HG03196 (cell line): ENCODE measurements at regions not wholly inside any gene's neighbourhood (a gene's known extent, or its start where the extent isn't known, plus 50 kb on each side); places are given as distances from the start of the nearest gene placed in this dataset.
"Not testable (repeated sequence)": the region's sequence is repeated elsewhere in the genome, so short reads cannot be mapped to it uniquely, and the experiment has no call there.

Source experiments
- ATAC-seq: cut with Tn5 transposase; IDR thresholded peaks from one replicate; pipeline ENCODE4 v1.9.1; 2021; ENCODE audit not compliant: unreplicated experiment

GRCh38 chr7:91355695-91356435, 91.6 kb downstream of the FZD1 start:
- no peak for ATAC-seq

GRCh38 chr7:91356915-91357314, 92.7 kb downstream of the FZD1 start:
- ATAC-seq: no peak

GRCh38 chr7:91357379-91357778, 93.1 kb downstream of the FZD1 start:
- no peak for ATAC-seq

GRCh38 chr7:91357901-91358300, 93.7 kb downstream of the FZD1 start:
- no peak for ATAC-seq

- no peak for ATAC-seq
Measured at GRCh38 chr7:91358303-91358702, 94.1 kb downstream of the FZD1 start.

- ATAC-seq: not testable (repeated sequence)
Measured at GRCh38 chr7:91365097-91365496, 100.9 kb downstream of the FZD1 start.

GRCh38 chr7:91366091-91366490, 101.9 kb downstream of the FZD1 start:
- no peak for ATAC-seq

GRCh38 chr7:91367812-91368578, 103.8 kb downstream of the FZD1 start:
- no peak for ATAC-seq

- no peak for ATAC-seq
Measured at GRCh38 chr7:91372323-91372722, 108.1 kb downstream of the FZD1 start.

GRCh38 chr7:91373111-91373800, 109.0 kb downstream of the FZD1 start:
- no peak for ATAC-seq

GRCh38 chr7:91374321-91374989, 110.2 kb downstream of the FZD1 start:
- no peak for ATAC-seq

- ATAC-seq: no peak
Measured at GRCh38 chr7:91375378-91375777, 111.1 kb downstream of the FZD1 start.

- ATAC-seq: no peak
Measured at GRCh38 chr7:91378131-91378530, 113.9 kb downstream of the FZD1 start.

GRCh38 chr7:91379236-91379635, 115.0 kb downstream of the FZD1 start:
- ATAC-seq: no peak

- no peak for ATAC-seq
Measured at GRCh38 chr7:91379991-91380390, 115.8 kb downstream of the FZD1 start.

- ATAC-seq: no peak
Measured at GRCh38 chr7:91383053-91383904, 119.0 kb downstream of the FZD1 start.

GRCh38 chr7:91383905-91384274, 119.7 kb downstream of the FZD1 start:
- ATAC-seq: no peak

GRCh38 chr7:91394757-91395156, 130.5 kb downstream of the FZD1 start:
- ATAC-seq: not testable (repeated sequence)

- ATAC-seq: not testable (repeated sequence)
Measured at GRCh38 chr7:91395313-91395712, 131.1 kb downstream of the FZD1 start.

GRCh38 chr7:91397096-91397495, 132.9 kb downstream of the FZD1 start:
- ATAC-seq: no peak
